Neural cell (in vitro differentiated cells): ENCODE measurements at regions not wholly inside any gene's neighbourhood (a gene's known extent, or its start where the extent isn't known, plus 50 kb on each side); places are given as distances from the start of the nearest gene placed in this dataset.

Experiments used
- EP300 ChIP-seq: fragments of 450-650 bp; conservative IDR thresholded peaks from 2 replicates; pipeline ENCODE4 v1.6.1; 2014; ENCODE audit warnings: antibody characterized with exemption, mild to moderate bottlenecking, moderate library complexity; ENCODE audit not compliant: poor library complexity, severe bottlenecking
- EZH2 ChIP-seq: fragments of 200-600, 300-800 bp; shearing (Covaris generic), sonication (generic); IDR thresholded peaks from 2 replicates; pipeline ENCODE4 v1.6.1; 2014; ENCODE audit warnings: antibody characterized with exemption, low read length, borderline replicate concordance, mild to moderate bottlenecking; ENCODE audit not compliant: insufficient read depth, poor library complexity, severe bottlenecking
- SMC3 ChIP-seq: fragments of 450-650 bp; conservative IDR thresholded peaks from 2 replicates; pipeline ENCODE4 v1.6.1; 2014; ENCODE audit warnings: antibody characterized with exemption, mild to moderate bottlenecking, moderate library complexity; ENCODE audit not compliant: poor library complexity
- TF ChIP-seq, protein P1 (sequence below): IDR thresholded peaks from 2 replicates; pipeline ENCODE4 v1.6.1; 2012; ENCODE audit warnings: borderline replicate concordance
- TF ChIP-seq, protein P2 (sequence below): fragments of 450-650 bp; IDR thresholded peaks from 2 replicates; pipeline ENCODE4 v1.5.1; 2014; ENCODE audit warnings: antibody characterized with exemption, mild to moderate bottlenecking, moderate library complexity; ENCODE audit not compliant: poor library complexity, severe bottlenecking

DNA sequence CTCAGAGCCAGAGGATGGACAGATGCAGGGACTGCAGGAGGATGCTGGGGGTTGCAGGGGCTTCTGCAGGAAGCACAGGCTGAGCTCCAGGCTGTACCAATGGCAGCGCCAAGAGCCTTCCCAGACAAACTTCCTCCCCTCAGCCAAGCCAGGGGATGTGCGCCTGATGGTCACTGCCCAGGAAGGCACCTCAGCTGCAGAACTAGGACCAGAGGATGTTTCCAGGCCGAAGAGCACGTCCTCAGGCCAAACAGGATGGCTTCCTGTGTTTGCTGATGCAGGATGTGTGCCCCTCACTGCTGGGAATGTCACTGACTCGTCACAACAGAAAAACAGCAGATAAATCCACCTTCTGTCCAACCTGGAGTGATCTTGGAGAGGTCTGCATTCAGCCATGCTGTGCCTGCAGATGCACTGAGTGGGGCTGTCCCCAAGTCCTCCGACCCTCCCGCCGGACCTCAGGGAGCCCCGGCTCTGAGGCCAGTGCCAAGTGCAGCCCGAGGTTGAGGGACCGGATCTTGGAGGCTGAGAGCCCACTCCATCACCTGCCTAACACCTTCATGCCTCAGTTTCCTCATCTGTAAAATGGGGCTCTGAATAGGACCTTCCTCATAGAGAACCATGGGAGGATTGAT lies 152.5 kb upstream of the CHST15 start:
- TF ChIP-seq, protein P1, sequence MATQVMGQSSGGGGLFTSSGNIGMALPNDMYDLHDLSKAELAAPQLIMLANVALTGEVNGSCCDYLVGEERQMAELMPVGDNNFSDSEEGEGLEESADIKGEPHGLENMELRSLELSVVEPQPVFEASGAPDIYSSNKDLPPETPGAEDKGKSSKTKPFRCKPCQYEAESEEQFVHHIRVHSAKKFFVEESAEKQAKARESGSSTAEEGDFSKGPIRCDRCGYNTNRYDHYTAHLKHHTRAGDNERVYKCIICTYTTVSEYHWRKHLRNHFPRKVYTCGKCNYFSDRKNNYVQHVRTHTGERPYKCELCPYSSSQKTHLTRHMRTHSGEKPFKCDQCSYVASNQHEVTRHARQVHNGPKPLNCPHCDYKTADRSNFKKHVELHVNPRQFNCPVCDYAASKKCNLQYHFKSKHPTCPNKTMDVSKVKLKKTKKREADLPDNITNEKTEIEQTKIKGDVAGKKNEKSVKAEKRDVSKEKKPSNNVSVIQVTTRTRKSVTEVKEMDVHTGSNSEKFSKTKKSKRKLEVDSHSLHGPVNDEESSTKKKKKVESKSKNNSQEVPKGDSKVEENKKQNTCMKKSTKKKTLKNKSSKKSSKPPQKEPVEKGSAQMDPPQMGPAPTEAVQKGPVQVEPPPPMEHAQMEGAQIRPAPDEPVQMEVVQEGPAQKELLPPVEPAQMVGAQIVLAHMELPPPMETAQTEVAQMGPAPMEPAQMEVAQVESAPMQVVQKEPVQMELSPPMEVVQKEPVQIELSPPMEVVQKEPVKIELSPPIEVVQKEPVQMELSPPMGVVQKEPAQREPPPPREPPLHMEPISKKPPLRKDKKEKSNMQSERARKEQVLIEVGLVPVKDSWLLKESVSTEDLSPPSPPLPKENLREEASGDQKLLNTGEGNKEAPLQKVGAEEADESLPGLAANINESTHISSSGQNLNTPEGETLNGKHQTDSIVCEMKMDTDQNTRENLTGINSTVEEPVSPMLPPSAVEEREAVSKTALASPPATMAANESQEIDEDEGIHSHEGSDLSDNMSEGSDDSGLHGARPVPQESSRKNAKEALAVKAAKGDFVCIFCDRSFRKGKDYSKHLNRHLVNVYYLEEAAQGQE, result no peak
- TF ChIP-seq, protein P2, sequence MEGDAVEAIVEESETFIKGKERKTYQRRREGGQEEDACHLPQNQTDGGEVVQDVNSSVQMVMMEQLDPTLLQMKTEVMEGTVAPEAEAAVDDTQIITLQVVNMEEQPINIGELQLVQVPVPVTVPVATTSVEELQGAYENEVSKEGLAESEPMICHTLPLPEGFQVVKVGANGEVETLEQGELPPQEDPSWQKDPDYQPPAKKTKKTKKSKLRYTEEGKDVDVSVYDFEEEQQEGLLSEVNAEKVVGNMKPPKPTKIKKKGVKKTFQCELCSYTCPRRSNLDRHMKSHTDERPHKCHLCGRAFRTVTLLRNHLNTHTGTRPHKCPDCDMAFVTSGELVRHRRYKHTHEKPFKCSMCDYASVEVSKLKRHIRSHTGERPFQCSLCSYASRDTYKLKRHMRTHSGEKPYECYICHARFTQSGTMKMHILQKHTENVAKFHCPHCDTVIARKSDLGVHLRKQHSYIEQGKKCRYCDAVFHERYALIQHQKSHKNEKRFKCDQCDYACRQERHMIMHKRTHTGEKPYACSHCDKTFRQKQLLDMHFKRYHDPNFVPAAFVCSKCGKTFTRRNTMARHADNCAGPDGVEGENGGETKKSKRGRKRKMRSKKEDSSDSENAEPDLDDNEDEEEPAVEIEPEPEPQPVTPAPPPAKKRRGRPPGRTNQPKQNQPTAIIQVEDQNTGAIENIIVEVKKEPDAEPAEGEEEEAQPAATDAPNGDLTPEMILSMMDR, result no peak
- no peak for TF ChIP-seq SMC3
- TF ChIP-seq EZH2, result no peak
- TF ChIP-seq EP300, result no peak
